Kidney epithelial cell (primary cell): ENCODE measurements at regions not wholly inside any gene's neighbourhood (a gene's known extent, or its start where the extent isn't known, plus 50 kb on each side); places are given as distances from the start of the nearest gene placed in this dataset.

Experiments used
- DNase-seq: peaks from one replicate; pipeline ENCODE4 v3.0.0-alpha.2; 2010; ENCODE audit warnings: low read depth
- H3K27me3 ChIP-seq: 2 replicates; pipeline ENCODE4 v1.6.0; 2011; ENCODE audit warnings: low read length; ENCODE audit not compliant: control insufficient read depth, insufficient read depth
- H3K36me3 ChIP-seq: 2 replicates; pipeline ENCODE4 v1.5.1; 2011; ENCODE audit warnings: low read length; ENCODE audit not compliant: control insufficient read depth, insufficient read depth
- H3K4me3 ChIP-seq: 2 replicates; pipeline ENCODE4 v1.5.1; 2011; ENCODE audit warnings: low read depth, mild to moderate bottlenecking, control low read depth, low read length
- TF ChIP-seq, protein P1 (sequence below): IDR thresholded peaks from 2 replicates; pipeline ENCODE4 v1.5.1; 2011; ENCODE audit warnings: mild to moderate bottlenecking, moderate library complexity, low read length, control low read depth, inconsistent platforms; ENCODE audit not compliant: insufficient read depth, poor library complexity, severe bottlenecking

- DNase-seq, result no peak
- H3K36me3 ChIP-seq, result no peaks in the 10 kb centered on the region
- TF ChIP-seq, protein P1, sequence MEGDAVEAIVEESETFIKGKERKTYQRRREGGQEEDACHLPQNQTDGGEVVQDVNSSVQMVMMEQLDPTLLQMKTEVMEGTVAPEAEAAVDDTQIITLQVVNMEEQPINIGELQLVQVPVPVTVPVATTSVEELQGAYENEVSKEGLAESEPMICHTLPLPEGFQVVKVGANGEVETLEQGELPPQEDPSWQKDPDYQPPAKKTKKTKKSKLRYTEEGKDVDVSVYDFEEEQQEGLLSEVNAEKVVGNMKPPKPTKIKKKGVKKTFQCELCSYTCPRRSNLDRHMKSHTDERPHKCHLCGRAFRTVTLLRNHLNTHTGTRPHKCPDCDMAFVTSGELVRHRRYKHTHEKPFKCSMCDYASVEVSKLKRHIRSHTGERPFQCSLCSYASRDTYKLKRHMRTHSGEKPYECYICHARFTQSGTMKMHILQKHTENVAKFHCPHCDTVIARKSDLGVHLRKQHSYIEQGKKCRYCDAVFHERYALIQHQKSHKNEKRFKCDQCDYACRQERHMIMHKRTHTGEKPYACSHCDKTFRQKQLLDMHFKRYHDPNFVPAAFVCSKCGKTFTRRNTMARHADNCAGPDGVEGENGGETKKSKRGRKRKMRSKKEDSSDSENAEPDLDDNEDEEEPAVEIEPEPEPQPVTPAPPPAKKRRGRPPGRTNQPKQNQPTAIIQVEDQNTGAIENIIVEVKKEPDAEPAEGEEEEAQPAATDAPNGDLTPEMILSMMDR, result no peak
- H3K4me3 ChIP-seq, result no peak overlapping the region
- H3K27me3 ChIP-seq, result peaks cover 45% of the 10 kb centered on the region
Measured at GRCh38 chr5:155726267-155726666, 600.7 kb upstream of the SGCD start.

DNA sequence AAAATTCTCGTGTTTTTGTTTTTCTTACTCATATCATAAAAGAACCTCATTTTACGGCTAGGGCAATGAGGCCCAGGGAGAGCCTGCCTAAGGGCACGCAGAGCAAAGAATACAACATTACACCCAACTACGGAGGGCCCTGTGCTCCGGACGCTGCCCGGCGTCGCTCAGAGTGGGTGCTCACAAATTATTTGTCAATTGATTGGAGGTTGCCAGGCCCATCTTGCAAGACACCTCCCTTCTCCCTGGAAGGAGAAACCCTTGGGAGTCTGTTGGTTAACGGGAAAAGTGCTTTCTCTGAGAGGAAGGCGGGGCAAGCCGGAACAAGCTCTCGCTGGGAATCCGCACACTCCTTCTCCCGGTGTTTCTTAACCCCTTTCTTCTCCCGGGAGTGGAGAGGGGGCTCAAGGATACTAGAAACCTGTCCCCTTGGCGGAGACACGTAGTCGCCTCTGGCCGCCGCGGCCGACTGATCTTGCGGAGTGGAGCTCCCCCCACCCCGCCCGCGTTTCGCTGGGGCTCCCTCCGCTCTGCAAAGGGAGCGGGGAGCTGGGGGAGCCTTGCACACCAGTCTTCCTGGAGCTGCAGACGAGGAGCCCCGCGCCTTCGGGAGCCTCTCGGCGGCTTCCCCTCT lies 599.3 kb upstream of the SGCD start:
- H3K27me3 ChIP-seq, result peaks cover 45% of the 10 kb centered on the region
- H3K4me3 ChIP-seq, result peak overlapping the region; percentile 32
- TF ChIP-seq, protein P1, result no peak
- no peaks in the 10 kb centered on the region for H3K36me3 ChIP-seq
- no peak for DNase-seq

DNA sequence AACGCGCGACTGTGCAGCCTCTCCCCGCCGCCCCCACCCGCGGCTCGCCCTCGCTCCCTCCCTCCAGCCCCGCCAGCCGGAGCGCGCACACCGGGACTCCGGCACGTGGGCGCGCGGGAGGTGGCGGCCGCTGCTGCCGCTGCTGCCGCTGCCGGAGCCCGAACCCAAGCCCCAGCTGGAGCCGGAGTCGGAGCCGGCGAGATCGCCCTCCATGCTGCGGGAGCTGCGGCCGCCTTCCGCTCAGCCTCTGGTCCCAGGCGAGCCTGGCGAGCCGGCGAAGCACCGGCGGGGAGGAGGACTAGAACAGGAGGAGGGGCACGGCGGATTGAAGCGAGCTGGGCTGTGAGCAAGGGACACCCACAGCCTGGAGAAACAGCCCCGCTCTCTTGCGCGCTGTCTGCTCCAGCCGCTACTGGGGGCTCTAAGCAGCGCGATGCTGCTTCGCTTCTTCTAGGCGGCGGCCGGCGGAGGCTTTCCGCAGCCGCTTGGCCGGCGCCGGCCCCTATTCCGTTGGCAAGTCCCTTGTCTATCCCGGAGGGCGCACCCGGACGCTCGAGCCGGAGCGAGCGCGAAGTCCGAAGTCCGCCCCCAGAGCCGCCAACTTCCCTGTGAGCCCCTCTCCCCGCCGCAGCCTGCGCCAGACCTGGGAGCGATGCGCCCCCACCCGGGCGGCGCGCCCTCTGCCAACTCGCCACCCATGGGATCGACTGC lies 598.7 kb upstream of the SGCD start:
- peak overlapping the region; percentile 32 for H3K4me3 ChIP-seq
- no peak for DNase-seq

GRCh38 chr5:155728857-155729683 lies 597.9 kb upstream of the SGCD start:
- TF ChIP-seq, protein P1, result no peak
- no peak for DNase-seq

More for the DNA sequence above, 598.7 kb upstream of the SGCD start:
- Histone ChIP-seq H3K36me3 (no peaks in the 10 kb centered on the region), H3K27me3 (peaks cover 45% of the 10 kb centered on the region)
- TF ChIP-seq, protein P1, result no peak

GRCh38 chr5:155729684-155730059 lies 597.3 kb upstream of the SGCD start:
- Histone ChIP-seq H3K27me3 (peaks cover 45% of the 10 kb centered on the region), H3K36me3 (no peaks in the 10 kb centered on the region), H3K4me3 (no peak overlapping the region)
- TF ChIP-seq, protein P1, result no peak
- no peak for DNase-seq

More at GRCh38 chr5:155728857-155729683, 597.9 kb upstream of the SGCD start:
- no peaks in the 10 kb centered on the region for H3K36me3 ChIP-seq
- H3K4me3 ChIP-seq, result peak overlapping the region; percentile 32
- peaks cover 45% of the 10 kb centered on the region for H3K27me3 ChIP-seq
